Thymus (tissue), 11 donors: ENCODE measurements at regions not wholly inside any gene's neighbourhood (a gene's known extent, or its start where the extent isn't known, plus 50 kb on each side); places are given as distances from the start of the nearest gene placed in this dataset.

Experiments used
- DNase-seq, 9 donors: peaks; one replicate each; pipeline ENCODE4 v3.0.0-alpha.2; 2013; ENCODE audit warnings: low spot score in 9 of 9, low read depth in 6 of 9, missing footprints in 1 of 9
- H3K27ac ChIP-seq, 2 donors: one replicate each; pipeline ENCODE4 v1.5.1; 2013; ENCODE audit warnings: control low read depth in 1 of 2, low read depth in 1 of 2, low read length in 1 of 2, mild to moderate bottlenecking in 1 of 2, moderate library complexity in 1 of 2
- H3K27me3 ChIP-seq, 2 donors: one replicate each; pipeline ENCODE4 v1.5.1; 2013; ENCODE audit warnings: low read length in 1 of 2; ENCODE audit not compliant: control insufficient read depth in 2 of 2, insufficient read depth in 1 of 2
- H3K36me3 ChIP-seq, 2 donors: one replicate each; pipeline ENCODE4 v1.5.1; 2013; ENCODE audit warnings: low read length in 1 of 2, mild to moderate bottlenecking in 1 of 2, moderate library complexity in 1 of 2; ENCODE audit not compliant: control insufficient read depth in 2 of 2, insufficient read depth in 2 of 2
- H3K4me1 ChIP-seq, 2 donors: one replicate each; pipeline ENCODE4 v1.5.1; 2013; ENCODE audit warnings: low read length in 2 of 2; ENCODE audit not compliant: control insufficient read depth in 2 of 2, insufficient read depth in 2 of 2
- H3K4me3 ChIP-seq, 2 donors: one replicate each; pipeline ENCODE4 v1.5.1; 2013; ENCODE audit warnings: low read length in 2 of 2, control low read depth in 1 of 2, mild to moderate bottlenecking in 1 of 2
- H3K9me3 ChIP-seq, 2 donors: one replicate each; pipeline ENCODE4 v1.5.1; 2013; ENCODE audit warnings: low read length in 1 of 2, mild to moderate bottlenecking in 1 of 2; ENCODE audit not compliant: control insufficient read depth in 2 of 2, insufficient read depth in 1 of 2
- WGBS: extraction: QIAGEN DNeasy Blood & Tissue Kit; methylation state at CpG from one replicate; pipeline ENCODE4 v1.1.7; 2013; 5-methylcytosine and 5-hydroxymethylcytosine counted together
- donor health status: healthy.

GRCh38 chr2:61759005-61759404, 94.9 kb downstream of the FAM161A start:
- no peak overlapping the region for H3K27ac ChIP-seq
- no peaks in the 10 kb centered on the region for H3K36me3 ChIP-seq
- no peak overlapping the region for H3K4me3 ChIP-seq
- no peak for DNase-seq
- WGBS = 89% methylated on average over 4 of the region's 4 CpGs
- H3K4me1 ChIP-seq = no peaks in the 10 kb centered on the region
- H3K9me3 ChIP-seq = peaks cover 0 to 2% of the 10 kb centered on the region in 2 donors
- H3K27me3 ChIP-seq = no peaks in the 10 kb centered on the region

DNA sequence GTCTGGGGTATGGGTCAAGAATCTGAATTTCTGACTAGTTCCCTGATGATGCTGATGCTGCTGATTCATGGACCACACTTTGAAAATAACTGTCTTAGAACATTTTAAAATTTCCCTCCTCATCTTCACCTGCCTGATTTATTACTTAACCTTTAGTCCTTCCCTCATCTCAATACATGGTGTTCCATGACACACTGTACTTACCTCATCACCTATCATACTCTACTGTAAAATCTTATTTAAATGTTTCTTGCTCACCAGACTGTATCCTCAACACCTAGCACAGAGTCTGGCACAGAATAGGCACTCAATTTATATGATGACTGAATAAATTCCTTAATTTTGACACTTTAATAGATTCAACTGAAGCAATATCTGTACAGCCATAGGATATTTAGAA, 95.7 kb downstream of the FAM161A start:
- Histone ChIP-seq H3K9me3 (peaks cover 0 to 2% of the 10 kb centered on the region in 2 donors), H3K27me3 (no peaks in the 10 kb centered on the region), H3K4me1 (no peaks in the 10 kb centered on the region), H3K36me3 (no peaks in the 10 kb centered on the region), H3K27ac (no peak overlapping the region), H3K4me3 (no peak overlapping the region)
- DNase-seq = no peak

DNA sequence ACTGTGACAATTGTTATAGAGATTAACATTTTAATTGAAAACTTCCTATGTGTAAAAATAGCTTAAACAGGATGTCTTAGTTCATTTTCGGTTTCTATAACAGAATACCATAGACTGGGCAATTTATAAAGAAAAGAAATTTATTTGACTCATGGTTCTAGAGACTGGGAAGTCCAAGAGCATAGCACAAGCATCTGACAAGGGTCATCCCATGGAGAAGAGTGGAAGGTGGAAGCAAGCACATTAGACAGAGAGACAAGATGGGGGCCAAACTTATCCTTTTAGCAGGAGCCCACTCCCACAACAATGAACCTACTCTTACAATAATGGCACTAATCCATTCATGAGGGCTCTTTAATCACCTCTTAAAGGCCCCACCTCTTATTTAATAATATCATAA, 100.3 kb downstream of the FAM161A start:
- Histone ChIP-seq H3K4me3 (no peak overlapping the region), H3K9me3 (peaks cover 0 to 2% of the 10 kb centered on the region in 2 donors), H3K27me3 (no peaks in the 10 kb centered on the region), H3K4me1 (no peaks in the 10 kb centered on the region), H3K27ac (no peak overlapping the region), H3K36me3 (no peaks in the 10 kb centered on the region)
- no peak for DNase-seq
- WGBS = 47% methylated on average over 1 of the region's 1 CpG

DNA sequence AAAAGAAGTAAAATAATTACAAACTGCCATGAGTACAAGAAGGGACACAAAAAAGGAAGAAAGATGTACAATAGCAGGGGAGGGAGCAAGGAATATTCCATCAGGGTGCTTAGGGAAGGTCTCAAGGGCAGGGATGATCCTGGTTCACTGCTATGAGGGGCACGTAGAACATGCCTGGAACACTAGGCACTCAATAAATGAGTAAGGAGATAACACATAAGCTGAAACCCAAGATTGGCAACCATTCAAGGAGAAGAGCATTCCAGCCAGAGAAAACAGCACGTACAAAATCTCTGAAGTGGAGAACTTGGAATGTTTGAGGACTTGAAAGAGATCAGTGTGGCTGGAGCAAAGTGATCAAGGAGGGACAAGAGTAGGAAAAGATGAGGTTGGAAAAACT, 103.2 kb downstream of the FAM161A start:
- H3K36me3 ChIP-seq = no peaks in the 10 kb centered on the region
- no peak for DNase-seq
- WGBS = 90% methylated on average over 2 of the region's 2 CpGs
- H3K27me3 ChIP-seq = no peaks in the 10 kb centered on the region
- no peaks in the 10 kb centered on the region for H3K4me1 ChIP-seq
- H3K27ac ChIP-seq = no peak overlapping the region
- peaks cover 0 to 2% of the 10 kb centered on the region in 2 donors for H3K9me3 ChIP-seq
- no peak overlapping the region for H3K4me3 ChIP-seq

- H3K36me3 ChIP-seq = no peaks in the 10 kb centered on the region
- no peaks in the 10 kb centered on the region for H3K9me3 ChIP-seq
- no peak overlapping the region for H3K27ac ChIP-seq
- no peak for DNase-seq
- H3K4me3 ChIP-seq = no peak overlapping the region
- H3K4me1 ChIP-seq = no peaks in the 10 kb centered on the region
- no peaks in the 10 kb centered on the region for H3K27me3 ChIP-seq
- WGBS = 97% methylated on average over 6 of the region's 6 CpGs
Measured at GRCh38 chr2:61742955-61743354, 110.9 kb downstream of the FAM161A start.

DNA sequence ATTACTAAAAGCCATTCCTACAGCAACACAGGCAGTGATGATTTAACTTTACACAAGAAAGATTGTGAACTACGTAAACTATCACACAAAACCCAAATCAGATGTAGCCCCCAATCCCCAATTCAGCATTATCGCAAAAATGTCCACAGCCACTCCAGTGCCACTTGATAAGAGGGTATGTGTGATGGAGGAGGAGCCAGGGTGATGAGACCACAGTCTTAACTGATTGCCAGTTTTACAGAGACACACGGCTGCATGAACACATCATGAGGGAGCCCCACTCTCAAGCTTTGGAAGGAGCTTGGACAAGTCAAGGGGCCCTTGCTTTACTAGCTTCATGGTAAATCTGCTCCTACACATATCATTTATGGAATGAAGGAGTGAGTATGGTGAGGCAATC, 116.0 kb downstream of the FAM161A start:
- no peak overlapping the region for H3K4me3 ChIP-seq

GRCh38 chr2:61736953-61737352, 116.9 kb downstream of the FAM161A start:
- H3K27ac ChIP-seq = no peak overlapping the region
- H3K4me1 ChIP-seq = no peaks in the 10 kb centered on the region
- DNase-seq = no peak
- no peaks in the 10 kb centered on the region for H3K9me3 ChIP-seq
- no peak overlapping the region for H3K4me3 ChIP-seq
- H3K27me3 ChIP-seq = no peaks in the 10 kb centered on the region
- 96% methylated on average over 4 of the region's 4 CpGs for WGBS
- H3K36me3 ChIP-seq = no peaks in the 10 kb centered on the region

More for the DNA sequence above, 116.0 kb downstream of the FAM161A start:
- Histone ChIP-seq H3K4me1 (no peaks in the 10 kb centered on the region), H3K9me3 (no peaks in the 10 kb centered on the region), H3K27ac (no peak overlapping the region), H3K27me3 (no peaks in the 10 kb centered on the region), H3K36me3 (no peaks in the 10 kb centered on the region)
- no peak for DNase-seq
- 98% methylated on average over 3 of the region's 3 CpGs for WGBS

- H3K27ac ChIP-seq = no peak overlapping the region
- H3K9me3 ChIP-seq = no peaks in the 10 kb centered on the region
- H3K4me1 ChIP-seq = no peaks in the 10 kb centered on the region
- H3K36me3 ChIP-seq = no peaks in the 10 kb centered on the region
- no peak overlapping the region for H3K4me3 ChIP-seq
- no peak for DNase-seq
- WGBS = 97% methylated on average over 2 of the region's 2 CpGs
- H3K27me3 ChIP-seq = no peaks in the 10 kb centered on the region
Measured at GRCh38 chr2:61733563-61733962, 120.3 kb downstream of the FAM161A start.

GRCh38 chr2:61732787-61733186, 121.1 kb downstream of the FAM161A start:
- no peak for DNase-seq
- H3K27me3 ChIP-seq = no peaks in the 10 kb centered on the region
- H3K27ac ChIP-seq = no peak overlapping the region
- no peaks in the 10 kb centered on the region for H3K9me3 ChIP-seq
- H3K4me3 ChIP-seq = no peak overlapping the region
- H3K36me3 ChIP-seq = no peaks in the 10 kb centered on the region
- no peaks in the 10 kb centered on the region for H3K4me1 ChIP-seq

GRCh38 chr2:61727746-61728145, 126.1 kb downstream of the FAM161A start:
- DNase-seq = no peak
- 80% methylated on average over 1 of the region's 1 CpG for WGBS
- Histone ChIP-seq H3K9me3 (no peaks in the 10 kb centered on the region), H3K4me3 (no peak overlapping the region), H3K27ac (no peak overlapping the region), H3K27me3 (no peaks in the 10 kb centered on the region), H3K36me3 (no peaks in the 10 kb centered on the region), H3K4me1 (no peaks in the 10 kb centered on the region)
